Middle frontal gyrus (tissue), 1 donor: ENCODE measurements at regions not wholly inside any gene's neighbourhood (a gene's known extent, or its start where the extent isn't known, plus 50 kb on each side); places are given as distances from the start of the nearest gene placed in this dataset.
"Not testable (repeated sequence)": the region's sequence is repeated elsewhere in the genome, so short reads cannot be mapped to it uniquely, and the experiment has no call there.

Experiments used
- DNase-seq: peaks from one replicate; pipeline ENCODE4 v3.0.0-alpha.2; 2015; ENCODE audit warnings: low spot score; ENCODE audit errors: extremely low spot score

DNA sequence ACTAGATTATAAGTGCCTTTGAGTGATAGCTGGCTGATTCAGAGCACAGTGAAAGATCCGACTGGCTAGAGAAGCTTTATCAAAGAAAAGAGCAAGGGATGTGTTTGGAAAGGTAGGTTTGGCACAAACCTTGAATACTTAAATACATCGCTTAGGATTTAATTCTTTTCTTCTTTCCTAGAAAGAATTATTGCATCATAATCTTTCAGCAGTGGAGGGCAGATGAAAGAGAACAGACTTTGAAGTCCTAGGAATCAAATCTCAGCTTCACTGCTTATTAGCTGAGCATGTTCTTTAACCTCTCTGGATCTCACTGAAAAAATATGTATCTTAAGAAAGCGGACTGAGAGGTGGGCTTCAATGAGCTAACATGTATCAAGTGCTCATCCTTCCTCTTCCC, 122.8 kb downstream of the ZNF365 start:
- DNase-seq, result no peak

DNA sequence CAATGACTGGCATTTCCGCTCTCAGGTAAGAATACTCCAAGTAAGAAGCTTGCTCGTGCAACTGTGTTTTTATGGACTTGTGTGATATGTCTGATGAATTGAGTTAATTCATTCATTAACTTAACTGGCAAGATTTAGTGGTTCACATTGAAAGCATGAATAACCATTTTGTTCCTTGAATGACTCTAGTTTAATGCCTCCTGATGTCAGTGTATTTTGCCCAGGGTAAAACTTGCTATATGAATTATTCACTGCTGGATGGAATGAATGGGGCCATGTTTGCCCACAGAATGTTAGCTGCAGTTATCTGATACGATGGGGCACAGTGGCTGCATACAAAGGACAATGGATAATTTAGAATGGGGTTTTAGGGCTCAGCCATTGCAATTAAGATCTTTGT, 124.1 kb downstream of the ZNF365 start:
- DNase-seq, result no peak

DNA sequence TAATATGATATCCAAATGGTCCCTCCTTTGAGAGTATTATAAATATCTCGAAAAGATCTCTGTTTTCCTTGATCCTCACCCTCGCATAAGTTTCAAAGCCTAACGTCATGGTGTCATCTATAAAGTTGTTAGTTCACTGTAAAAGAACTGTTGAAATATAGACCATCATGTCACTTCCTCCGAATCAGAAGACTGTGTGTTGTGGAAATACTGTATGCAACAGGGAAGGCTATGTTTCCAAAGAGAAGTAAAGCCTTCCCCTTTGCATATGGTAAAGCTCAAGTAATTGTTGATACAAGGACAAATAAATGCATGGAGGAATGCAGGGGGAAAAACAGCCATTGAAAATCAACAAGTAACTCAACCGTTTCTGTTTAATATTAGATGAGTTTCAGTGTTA, 125.9 kb downstream of the ZNF365 start:
- not testable (repeated sequence) for DNase-seq

DNA sequence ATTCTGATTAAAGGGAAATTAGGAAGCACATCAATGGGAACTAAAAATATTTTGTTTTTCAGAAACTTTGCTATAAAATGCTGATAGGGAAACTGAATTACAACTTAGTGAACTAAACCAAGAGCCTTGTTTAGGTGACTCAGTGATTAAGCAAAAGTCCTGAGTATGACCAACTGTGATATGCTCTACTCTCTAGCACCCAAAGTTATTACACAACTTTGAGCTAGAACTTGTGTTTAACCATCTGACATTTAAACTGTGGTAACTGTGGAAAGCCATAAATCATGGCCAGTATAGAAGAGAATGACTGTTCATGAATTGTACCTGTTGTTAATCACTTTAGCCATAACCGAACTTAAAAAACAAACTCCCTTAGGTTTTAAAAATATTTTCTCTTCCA, 127.4 kb downstream of the ZNF365 start:
- DNase-seq, result no peak

DNA sequence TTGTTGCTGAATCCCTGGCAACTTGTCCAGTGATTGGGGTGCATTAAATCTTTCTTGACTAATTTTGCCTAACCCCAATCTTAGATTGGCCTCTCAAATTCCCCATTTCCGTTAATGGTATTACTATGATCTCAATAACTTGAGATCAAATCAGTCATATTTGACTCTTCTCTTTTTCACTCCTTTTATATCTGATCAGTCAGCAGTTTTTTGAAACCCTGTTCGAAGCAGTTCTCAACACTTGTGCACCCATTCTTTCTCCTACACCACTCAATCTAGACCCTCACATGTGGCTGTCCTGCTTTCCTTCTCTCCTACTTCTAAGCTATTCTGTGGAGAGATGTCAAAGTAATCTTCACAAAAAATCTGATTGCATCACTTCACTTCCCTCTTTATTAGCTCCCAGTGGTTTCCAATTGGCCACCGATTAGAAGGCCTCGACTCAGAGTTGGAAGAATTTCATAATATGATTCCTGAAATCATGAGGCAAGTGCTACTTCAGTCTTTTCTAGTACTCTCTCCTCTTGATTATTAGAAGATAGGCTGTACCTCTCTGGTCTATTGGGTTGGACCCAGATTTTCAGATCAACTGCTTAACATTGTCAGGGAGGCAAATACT, 128.9 kb downstream of the ZNF365 start:
- DNase-seq, result no peak

DNA sequence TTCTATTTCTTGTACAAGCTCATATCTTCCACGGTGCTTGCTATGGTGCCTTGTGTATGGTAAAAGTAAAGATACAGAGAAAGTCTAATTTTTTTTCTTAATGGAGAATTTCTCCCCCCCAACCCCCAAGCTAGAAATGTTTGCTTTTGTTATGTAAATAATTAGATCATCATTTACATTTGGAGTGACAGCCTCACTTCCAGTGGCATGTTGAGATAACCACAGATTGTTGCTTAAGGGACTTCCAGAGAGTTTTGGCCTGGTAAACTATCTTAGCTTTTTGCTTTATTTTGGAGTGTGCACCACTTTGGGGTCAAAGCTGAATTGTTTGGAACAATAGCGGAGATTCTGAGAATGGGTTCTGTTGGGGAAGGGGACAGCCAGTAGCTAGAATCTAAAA, 129.7 kb downstream of the ZNF365 start:
- DNase-seq, result no peak

DNA sequence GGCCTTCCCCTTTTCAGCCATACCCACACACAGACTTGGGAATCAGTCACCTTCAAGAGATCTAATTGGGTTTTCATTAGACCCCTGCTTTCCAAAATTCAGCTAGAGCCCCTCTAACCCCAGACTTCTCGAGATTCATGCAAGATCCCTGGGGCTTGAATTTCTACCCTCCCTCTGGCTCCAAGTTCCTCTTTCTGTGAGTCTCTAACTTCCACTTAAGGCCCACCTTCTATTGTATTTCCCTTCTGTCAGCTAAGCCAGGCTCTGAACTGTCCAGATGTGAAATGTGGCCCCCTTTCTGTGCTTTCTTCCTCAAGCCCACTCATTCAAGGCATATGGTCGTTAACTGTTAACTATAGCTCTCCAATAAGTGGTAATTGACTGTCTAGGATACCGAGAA, 132.2 kb downstream of the ZNF365 start:
- no peak for DNase-seq

DNA sequence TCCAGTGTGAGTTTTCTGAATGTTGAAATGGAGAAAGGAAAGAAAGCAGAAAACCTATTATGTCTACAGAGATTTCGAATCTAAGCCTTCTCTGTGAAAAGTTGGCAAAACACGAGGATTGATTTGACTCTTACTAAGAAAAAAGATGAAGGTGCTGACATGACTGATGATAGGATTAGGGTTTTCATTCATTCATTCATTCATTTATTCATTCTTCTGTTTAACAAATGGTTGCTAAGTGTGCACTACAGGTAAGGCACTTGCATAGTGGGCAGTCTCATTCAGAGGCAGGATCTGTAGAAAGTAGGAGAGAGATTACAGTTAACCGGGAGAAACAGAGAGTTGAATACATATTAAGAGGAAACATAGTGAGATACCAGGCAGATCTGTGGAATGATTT, 137.1 kb downstream of the ZNF365 start:
- DNase-seq, result no peak

DNA sequence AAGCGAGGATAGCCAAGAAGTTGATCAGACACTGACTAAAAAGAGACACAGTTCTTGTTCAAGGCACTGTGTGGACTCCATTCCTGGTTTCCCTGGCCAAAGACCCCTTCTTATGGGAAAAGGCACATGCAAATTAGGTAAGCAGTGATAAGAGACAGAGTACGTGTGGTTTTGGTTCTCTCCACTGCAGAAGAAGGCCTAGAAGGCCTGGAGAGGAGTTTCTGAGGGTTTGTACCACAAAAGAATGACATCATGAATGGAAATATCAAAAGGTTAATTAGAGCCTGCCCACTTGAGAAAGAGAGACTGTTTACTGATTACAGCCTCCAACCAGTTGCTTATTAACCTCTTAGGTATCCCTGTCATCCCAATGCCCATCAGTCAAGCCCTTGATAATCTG, 137.5 kb downstream of the ZNF365 start:
- DNase-seq, result no peak

DNA sequence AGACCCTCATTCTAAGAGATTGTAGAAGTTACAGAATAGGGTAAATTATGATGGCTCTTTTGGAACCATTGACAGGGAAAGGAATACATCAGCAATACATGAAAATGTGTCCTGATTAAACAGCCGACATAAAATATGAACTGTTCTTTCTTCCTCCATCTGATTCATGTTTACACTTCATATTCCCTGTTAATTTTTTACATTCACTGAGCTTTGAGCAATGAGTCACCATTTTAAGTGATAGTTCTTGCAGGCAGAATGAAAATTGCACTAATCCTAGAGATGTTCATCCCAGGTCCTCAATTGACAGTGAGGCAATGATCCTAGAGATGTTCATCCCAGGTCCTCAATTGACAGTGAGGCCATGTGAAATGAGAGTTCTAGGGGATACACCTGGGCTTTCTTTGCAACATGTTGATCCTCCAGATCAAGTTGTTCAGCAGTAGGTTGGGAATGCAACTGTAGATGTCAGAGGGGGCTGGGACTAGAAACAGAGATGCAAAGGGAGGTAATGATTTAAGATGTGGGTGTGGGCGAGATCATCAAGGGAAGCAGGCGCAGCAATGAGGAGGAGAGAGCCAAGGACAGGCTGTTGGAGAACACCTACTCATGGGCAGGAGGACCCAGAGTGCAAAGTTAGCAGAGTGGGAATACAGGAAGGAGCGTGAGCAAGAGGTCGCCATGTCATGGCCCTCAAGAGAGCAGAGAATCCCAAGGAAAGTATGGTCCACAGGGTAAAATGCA, 138.7 kb downstream of the ZNF365 start:
- no peak for DNase-seq

DNA sequence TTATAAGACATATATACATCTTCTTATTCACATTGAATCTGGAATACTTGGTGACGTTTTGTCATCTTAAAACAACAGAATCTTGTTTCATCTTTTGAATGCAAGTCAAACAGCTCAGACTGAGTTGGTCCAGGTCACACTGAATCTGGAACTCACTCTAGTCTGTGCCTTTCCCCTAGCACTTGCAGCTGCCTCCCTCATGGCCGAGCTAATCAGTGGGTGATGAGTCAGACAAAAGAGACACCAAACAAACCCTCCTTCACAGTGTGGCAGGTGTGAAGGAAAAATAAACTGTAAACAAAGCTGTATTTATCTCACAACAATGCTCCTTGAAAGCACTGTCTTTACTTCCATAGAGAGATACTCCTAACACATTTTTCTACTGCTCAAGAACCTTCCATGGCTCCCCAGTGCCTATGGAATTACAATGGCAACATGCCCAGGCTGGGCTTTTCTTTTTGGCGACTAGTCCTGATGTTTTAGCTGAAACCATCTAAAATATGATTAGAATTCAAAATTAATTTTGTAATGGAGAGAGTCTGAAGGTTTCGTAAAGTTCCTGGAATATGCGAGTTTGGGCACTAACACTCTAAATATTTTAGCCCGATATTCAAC, 140.0 kb downstream of the ZNF365 start:
- no peak for DNase-seq

DNA sequence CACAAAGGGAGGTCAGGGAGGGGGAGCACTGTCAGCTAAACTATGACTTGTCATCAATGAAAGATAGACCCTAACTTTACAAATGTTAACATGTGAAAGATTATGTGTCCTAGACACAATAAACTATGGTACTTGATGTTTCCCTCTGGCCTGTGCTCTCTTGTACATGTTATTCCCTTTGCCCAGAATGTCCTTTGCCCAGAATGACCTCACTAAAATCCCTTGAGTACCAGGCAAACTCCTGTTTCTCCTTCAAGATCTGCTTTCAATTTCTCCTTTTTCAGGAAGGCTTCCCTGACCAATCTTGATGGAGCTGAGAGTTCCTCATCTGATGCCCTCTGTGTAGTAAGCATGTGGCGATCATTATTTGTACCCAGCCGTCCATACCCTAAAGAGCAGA, 143.1 kb downstream of the ZNF365 start:
- DNase-seq, result no peak

DNA sequence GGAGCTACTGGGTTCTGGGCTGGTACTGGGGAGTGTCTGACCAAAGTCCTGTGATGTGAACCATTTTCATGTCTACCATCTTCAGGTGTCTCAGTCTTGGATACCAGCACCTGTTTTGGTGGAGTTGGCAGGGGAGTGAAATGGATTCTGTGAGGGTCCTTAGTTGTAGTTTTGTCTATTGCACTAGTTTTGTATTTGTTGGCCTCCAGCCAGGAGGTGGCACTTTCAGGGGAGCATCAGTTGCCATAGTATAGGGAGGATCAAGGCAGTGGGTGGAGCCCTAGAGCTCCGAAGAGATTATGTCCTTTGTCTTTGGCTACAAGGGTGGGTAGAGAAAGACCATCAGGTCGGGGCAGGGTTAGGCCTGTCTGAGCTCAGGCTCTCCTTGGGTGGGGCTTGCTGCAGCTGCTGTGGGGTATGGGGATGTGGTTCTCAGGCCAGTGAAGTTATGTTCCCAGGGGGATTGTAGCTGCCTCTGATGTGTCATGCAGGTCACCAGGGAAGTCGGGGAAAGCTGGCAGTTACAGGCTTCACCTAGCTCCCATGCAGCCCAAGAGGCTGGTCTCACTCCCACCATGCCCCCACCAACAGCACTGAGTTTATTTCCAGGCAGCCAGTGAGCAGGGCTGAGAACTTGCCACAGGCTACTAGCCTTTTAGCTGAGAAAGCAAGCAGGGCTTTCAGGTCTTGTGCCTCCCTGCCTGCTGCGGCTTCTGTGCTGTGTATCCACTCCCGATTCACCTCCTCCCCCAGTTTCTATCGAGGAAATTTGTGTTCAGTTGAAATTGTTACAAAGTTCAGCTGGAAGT, 153.1 kb downstream of the ZNF365 start:
- DNase-seq, result no peak

DNA sequence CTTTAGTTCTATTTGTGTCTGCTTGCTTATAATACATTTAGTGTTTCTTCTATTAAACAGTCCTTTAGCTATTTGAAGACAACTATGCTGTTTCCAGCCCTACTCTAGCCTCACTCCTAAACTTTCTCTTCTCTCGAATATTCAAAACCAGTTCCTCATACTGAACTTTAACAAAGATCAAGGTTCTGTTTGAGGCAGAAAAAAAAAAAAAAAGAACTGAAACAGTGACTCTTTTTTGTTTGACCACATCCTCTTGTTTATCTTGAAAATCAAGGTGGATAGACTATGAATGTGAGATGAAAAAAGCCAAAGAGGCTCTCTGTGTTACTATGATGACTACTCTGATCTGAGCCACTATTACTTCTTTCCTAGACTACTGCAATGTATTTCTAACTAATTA, 154.3 kb downstream of the ZNF365 start:
- no peak for DNase-seq

DNA sequence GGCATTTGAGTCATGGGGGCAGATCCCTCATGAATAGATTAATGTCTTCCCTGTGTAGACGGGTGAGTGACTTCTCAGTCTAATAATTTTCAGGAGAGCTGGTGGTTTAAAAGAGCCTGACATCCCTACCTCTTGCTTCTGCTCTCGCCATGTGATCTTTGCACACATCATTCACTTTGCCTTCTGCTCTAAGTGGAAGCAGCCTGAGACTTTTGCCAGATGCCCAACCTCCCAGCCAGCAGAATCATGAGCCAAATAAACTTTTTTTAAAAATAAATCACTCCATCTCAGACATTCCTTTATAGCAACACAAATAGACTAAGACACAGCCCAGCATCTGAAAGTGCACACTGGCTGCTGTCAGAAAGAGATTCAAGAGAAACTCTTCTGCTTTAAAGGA, 155.2 kb downstream of the ZNF365 start:
- DNase-seq, result no peak

DNA sequence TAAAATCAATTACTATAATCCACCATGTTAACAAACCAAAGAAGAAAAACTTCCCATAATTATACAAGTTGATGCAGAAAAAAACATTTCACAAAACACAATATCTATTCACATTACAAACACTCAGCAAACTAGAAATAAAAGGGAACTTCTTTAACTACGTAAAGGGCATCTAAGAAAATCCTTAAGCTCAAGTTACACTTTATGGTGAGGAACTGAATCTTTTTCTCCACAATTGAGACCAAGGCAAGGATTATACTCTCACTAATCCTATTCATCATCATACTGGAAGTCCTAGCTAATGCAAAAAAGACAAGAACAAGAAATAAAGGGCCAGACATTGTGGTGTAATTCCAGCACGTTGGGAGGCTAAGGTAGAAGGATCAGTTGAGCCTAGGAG, 159.9 kb downstream of the ZNF365 start:
- no peak for DNase-seq

DNA sequence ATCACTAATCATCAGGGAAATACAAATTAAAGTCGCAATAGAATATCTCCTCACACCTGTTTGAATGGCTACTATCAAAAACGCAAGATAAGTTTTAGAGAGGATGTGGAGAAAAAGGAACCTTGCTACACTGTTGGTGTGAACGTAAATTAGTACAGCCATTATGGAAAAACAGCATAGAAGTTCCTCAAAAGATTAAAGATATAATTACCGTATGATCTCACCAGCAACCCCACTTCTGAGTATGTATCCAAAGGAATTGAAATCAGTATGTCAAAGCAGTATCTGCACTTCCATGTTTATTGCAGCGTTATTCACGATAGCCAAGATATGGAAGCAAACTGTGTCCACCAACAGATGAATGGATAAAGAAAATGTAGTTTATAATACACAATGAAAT, 164.4 kb downstream of the ZNF365 start:
- no peak for DNase-seq

DNA sequence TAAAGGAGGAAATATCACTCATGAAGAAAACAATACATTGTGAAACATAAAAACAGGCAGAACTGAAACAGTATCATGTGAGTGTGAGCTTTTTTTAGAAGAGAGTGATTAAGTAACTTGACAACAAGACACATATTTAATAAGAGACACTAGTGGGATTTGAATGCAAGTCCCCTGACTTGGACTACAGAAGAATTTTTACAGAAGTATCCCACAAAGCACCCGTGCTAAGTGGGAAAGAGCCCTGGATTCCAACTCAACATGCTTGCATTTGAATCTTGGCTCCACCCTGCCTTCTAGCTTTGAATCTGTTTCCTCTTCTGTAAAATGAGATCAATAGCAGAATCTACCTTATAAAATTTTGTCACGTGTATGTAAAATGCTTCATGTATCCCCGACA, 166.2 kb downstream of the ZNF365 start:
- no peak for DNase-seq

DNA sequence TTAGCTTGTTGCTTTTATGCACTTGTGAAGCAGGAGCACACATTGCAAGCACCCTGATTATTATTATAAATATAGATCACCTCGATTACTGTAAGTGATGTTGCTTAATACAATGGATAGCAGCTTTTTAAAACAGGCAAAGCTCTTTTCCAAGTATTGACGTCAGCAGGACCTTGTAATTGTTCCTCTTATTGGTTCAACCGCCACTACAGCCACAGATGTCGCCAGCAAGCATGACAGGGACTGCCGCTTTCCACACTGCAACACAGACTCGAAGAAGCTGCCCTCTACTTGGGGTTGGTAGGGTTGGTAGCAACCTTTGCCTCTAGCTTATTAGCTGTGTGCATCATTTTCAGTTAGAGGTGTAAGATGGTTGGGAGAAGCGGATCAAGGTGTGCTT, 167.6 kb downstream of the ZNF365 start:
- no peak for DNase-seq

DNA sequence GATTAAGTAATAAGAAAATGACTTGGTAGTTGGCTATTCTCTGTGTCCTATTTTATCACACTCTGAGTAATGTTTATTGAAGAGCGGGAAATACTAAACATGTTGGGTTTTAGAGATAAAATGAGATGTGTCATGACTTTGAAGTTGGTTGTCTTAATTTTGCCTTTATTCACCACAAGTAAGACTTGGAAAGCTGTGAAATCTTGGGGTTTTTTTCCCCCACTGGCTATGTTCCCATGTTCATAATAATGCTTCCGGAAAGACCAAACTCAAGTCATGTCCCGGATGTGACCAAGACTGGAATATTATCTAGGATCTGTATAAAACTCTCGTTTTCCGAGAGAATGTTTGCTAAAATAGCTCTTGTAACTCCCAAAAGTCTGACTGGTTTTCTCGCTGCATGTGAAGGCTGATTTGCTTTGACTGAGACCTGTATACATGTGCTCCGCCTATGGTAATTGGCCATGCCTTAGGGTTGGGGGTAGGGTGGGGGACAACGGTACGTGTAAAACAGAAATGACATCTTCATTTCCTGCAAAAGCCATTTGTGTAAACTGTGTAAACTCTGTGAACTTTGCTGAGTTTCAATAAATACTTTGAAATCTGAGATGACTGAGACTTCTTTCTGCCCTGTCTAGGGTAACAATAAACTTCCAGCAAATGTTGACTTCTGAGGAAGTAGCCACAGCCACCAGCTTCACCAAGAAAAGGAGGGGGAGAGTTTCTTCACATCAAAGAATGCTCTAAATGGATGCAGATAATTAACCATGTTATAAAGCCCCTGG, 169.6 kb downstream of the ZNF365 start:
- no peak for DNase-seq
